RWPE1 (cell line): ENCODE measurements at regions not wholly inside any gene's neighbourhood (a gene's known extent, or its start where the extent isn't known, plus 50 kb on each side); places are given as distances from the start of the nearest gene placed in this dataset.
A peak's percentile ranks its signal among the peaks of the same experiment; 100 is the strongest.

Experiments used
- CTCF ChIA-PET: fragments of 350-600 bp; sonication (Branson Sonifier 250); formaldehyde crosslinking; extraction: SDS; loops from one replicate; lab custom pipeline; 2021; lab: Yijun Ruan, JAX
- POLR2A ChIA-PET: fragments of 400-600 bp; formaldehyde crosslinking; extraction: SDS; loops from one replicate; lab custom pipeline; 2020; ENCODE audit warnings: antibody characterized with exemption; ENCODE audit not compliant: low non-redundant PET; lab: Yijun Ruan, JAX
- DNase-seq: peaks from one replicate; pipeline ENCODE4 v3.0.0; 2012; ENCODE audit warnings: low spot score
- H3K27ac ChIP-seq: fragments of 450-650 bp; 2 replicates; pipeline ENCODE4 v1.5.1; 2017
- CTCF ChIP-seq: fragments of 450-650 bp; conservative IDR thresholded peaks from 2 replicates; pipeline ENCODE4 v1.5.1; 2017; ENCODE audit warnings: low read depth, mild to moderate bottlenecking

GRCh38 chr3:79864077-79864476, 96.3 kb upstream of the ROBO1 start:
- POLR2A ChIA-PET, result no interaction called here
- CTCF ChIA-PET, result no interaction called here
- no peak for DNase-seq
- no peak for TF ChIP-seq CTCF
- no peak overlapping the region for H3K27ac ChIP-seq

GRCh38 chr3:79848876-79849275, 81.1 kb upstream of the ROBO1 start:
- TF ChIP-seq CTCF, result no peak
- no peak overlapping the region for H3K27ac ChIP-seq
- ChIA-PET POLR2A (no interaction called here), CTCF (no interaction called here)
- DNase-seq, result no peak

- POLR2A ChIA-PET, result no interaction called here
- no peak for TF ChIP-seq CTCF
- no peak for DNase-seq
- CTCF ChIA-PET, result no interaction called here
- no peak overlapping the region for H3K27ac ChIP-seq
Observed at GRCh38 chr3:79847928-79848327, 80.1 kb upstream of the ROBO1 start.

- no peak for DNase-seq
- peak; percentile 35 for TF ChIP-seq CTCF
- no peak overlapping the region for H3K27ac ChIP-seq
- POLR2A ChIA-PET, result no interaction called here
- CTCF ChIA-PET, result no interaction called here
Observed at GRCh38 chr3:79846148-79846933, 78.5 kb upstream of the ROBO1 start.

GRCh38 chr3:79845546-79845945, 77.7 kb upstream of the ROBO1 start:
- CTCF ChIA-PET, result no interaction called here
- no peak for DNase-seq
- no peak overlapping the region for H3K27ac ChIP-seq
- TF ChIP-seq CTCF, result no peak
- POLR2A ChIA-PET, result no interaction called here

- CTCF ChIA-PET, result interaction anchor here (0.6 kb wide), 1 partner anchor 699 kb away, joined by 3 read pairs; no protein-coding TSS in a partner anchor
- no peak overlapping the region for H3K27ac ChIP-seq
- no peak for TF ChIP-seq CTCF
- POLR2A ChIA-PET, result no interaction called here
- no peak for DNase-seq
Observed at GRCh38 chr3:79844176-79844575, 76.4 kb upstream of the ROBO1 start.
